ENCODE measurements at regions not wholly inside any gene's neighbourhood (a gene's known extent, or its start where the extent isn't known, plus 50 kb on each side); places are given as distances from the start of the nearest gene placed in this dataset.

GRCh38 chr2:235343869-235344268, 150.0 kb upstream of the AGAP1 start:
- in situ Hi-C loops (cut with HindIII; ENCODE audit: low pct_unique_long_range_greater_than_20kb, low sequenced_read_pairs) (no loop called here), intact Hi-C loops (cut with micrococcal nuclease; ENCODE audit: unreplicated experiment) (no loop called here)
- CTCF ChIA-PET = no interaction called here
- H3K36me3 ChIP-seq (ENCODE audit: control insufficient read depth, insufficient read depth, low read length) = no peaks in the 10 kb centered on the region
- H3K9me3 ChIP-seq (ENCODE audit: control insufficient read depth, insufficient read depth, low read depth, low read length) = no peaks in the 10 kb centered on the region
- TF ChIP-seq TCF7L2 (IDR thresholded peaks at IDR 0.05; ENCODE audit: low read depth, low read length) (no peak), SIN3A (IDR thresholded peaks at IDR 0.05; ENCODE audit: borderline replicate concordance, insufficient read depth, low read depth, low read length) (no peak), REST (IDR thresholded peaks at IDR 0.05; ENCODE audit: insufficient read depth in 1 of 2, low read depth in 2 of 2, low read length in 1 of 2) (no peak), POLR2AphosphoS5 (IDR thresholded peaks at IDR 0.05; ENCODE audit: low read depth, low read length) (no peak), CTCF (IDR thresholded peaks at IDR 0.05) (no peak)
- ATAC-seq = no peak
- POLR2A ChIA-PET = no interaction called here
- H3K27me3 ChIP-seq (ENCODE audit: control insufficient read depth, insufficient read depth, low read length) = peaks cover 7% of the 10 kb centered on the region; the same call in 1 of the 2 replicates
- no peak for DNase-seq (ENCODE audit: low read depth, low spot score)
- no peak overlapping the region for H3K27ac ChIP-seq (ENCODE audit: low read length)
- no peaks in the 10 kb centered on the region; the same call in 1 of the 2 replicates for H3K4me1 ChIP-seq (ENCODE audit: control insufficient read depth, insufficient read depth, low read length)
- no TSS peak for BruUV-seq (replicated peaks)
- H3K4me3 ChIP-seq (ENCODE audit: low read depth in 2 of 2, low read length in 2 of 2) = no peak overlapping the region

- TF ChIP-seq POLR2AphosphoS5 (IDR thresholded peaks at IDR 0.05; ENCODE audit: low read depth, low read length) = no peak
- TF ChIP-seq TCF7L2 (IDR thresholded peaks at IDR 0.05; ENCODE audit: low read depth, low read length) = no peak
- TF ChIP-seq REST (IDR thresholded peaks at IDR 0.05; ENCODE audit: insufficient read depth in 1 of 2, low read depth in 2 of 2, low read length in 1 of 2) = no peak
- no peak for TF ChIP-seq CTCF (IDR thresholded peaks at IDR 0.05)
- no peak for TF ChIP-seq SIN3A (IDR thresholded peaks at IDR 0.05; ENCODE audit: borderline replicate concordance, insufficient read depth, low read depth, low read length)
- POLR2A ChIA-PET = no interaction called here
- CTCF ChIA-PET = no interaction called here
- Histone ChIP-seq H3K36me3 (ENCODE audit: control insufficient read depth, insufficient read depth, low read length) (no peaks in the 10 kb centered on the region), H3K27me3 (ENCODE audit: control insufficient read depth, insufficient read depth, low read length) (no peaks in the 10 kb centered on the region; the same call in none of the 2 replicates), H3K9me3 (ENCODE audit: control insufficient read depth, insufficient read depth, low read depth, low read length) (no peaks in the 10 kb centered on the region), H3K4me3 (ENCODE audit: low read depth in 2 of 2, low read length in 2 of 2) (no peak overlapping the region), H3K4me1 (ENCODE audit: control insufficient read depth, insufficient read depth, low read length) (no peaks in the 10 kb centered on the region; the same call in 1 of the 2 replicates), H3K27ac (ENCODE audit: low read length) (no peak overlapping the region)
- in situ Hi-C loops (cut with HindIII; ENCODE audit: low pct_unique_long_range_greater_than_20kb, low sequenced_read_pairs) (no loop called here), intact Hi-C loops (cut with micrococcal nuclease; ENCODE audit: unreplicated experiment) (no loop called here)
- no peak for DNase-seq (ENCODE audit: low read depth, low spot score)
- no TSS peak for BruUV-seq (replicated peaks)
- ATAC-seq = no peak
Measured at GRCh38 chr2:235345745-235346144, 148.1 kb upstream of the AGAP1 start.
